GM19025 (cell line): ENCODE measurements at regions not wholly inside any gene's neighbourhood (a gene's known extent, or its start where the extent isn't known, plus 50 kb on each side); places are given as distances from the start of the nearest gene placed in this dataset.

Experiments
- ATAC-seq: cut with Tn5 transposase; IDR thresholded peaks from one replicate; pipeline ENCODE4 v1.9.1; 2021; ENCODE audit warnings: mild to moderate bottlenecking, low read depth, moderate library complexity; ENCODE audit not compliant: unreplicated experiment

- ATAC-seq = no peak
Observed at GRCh38 chr2:201968050-201968449, 65.6 kb upstream of the FZD7 start.

GRCh38 chr2:201968476-201968875, 65.2 kb upstream of the FZD7 start:
- ATAC-seq = no peak

- ATAC-seq = no peak
Observed at GRCh38 chr2:201969241-201969937, 64.3 kb upstream of the FZD7 start.

- no peak for ATAC-seq
Observed at GRCh38 chr2:201969938-201970785, 63.5 kb upstream of the FZD7 start.

- no peak for ATAC-seq
Observed at GRCh38 chr2:201970786-201971108, 62.9 kb upstream of the FZD7 start.

GRCh38 chr2:201971531-201972228, 62.0 kb upstream of the FZD7 start:
- ATAC-seq = no peak

- no peak for ATAC-seq
Observed at GRCh38 chr2:201972621-201973255, 60.9 kb upstream of the FZD7 start.

- ATAC-seq = no peak
Observed at GRCh38 chr2:201973305-201973928, 60.2 kb upstream of the FZD7 start.

- no peak for ATAC-seq
Observed at GRCh38 chr2:201974171-201975100, 59.2 kb upstream of the FZD7 start.

GRCh38 chr2:201975434-201975833, 58.2 kb upstream of the FZD7 start:
- ATAC-seq = no peak

- ATAC-seq = no peak
Observed at GRCh38 chr2:201975964-201976612, 57.6 kb upstream of the FZD7 start.

GRCh38 chr2:201977651-201978050, 56.0 kb upstream of the FZD7 start:
- ATAC-seq = no peak

- ATAC-seq = no peak
Observed at GRCh38 chr2:201978333-201978732, 55.3 kb upstream of the FZD7 start.

GRCh38 chr2:201978986-201979385, 54.7 kb upstream of the FZD7 start:
- ATAC-seq = no peak

GRCh38 chr2:201980389-201980821, 53.2 kb upstream of the FZD7 start:
- ATAC-seq = peak; percentile 66

- ATAC-seq = no peak
Observed at GRCh38 chr2:201980946-201981345, 52.7 kb upstream of the FZD7 start.

- ATAC-seq = no peak
Observed at GRCh38 chr2:201983174-201983573, 50.5 kb upstream of the FZD7 start.

- ATAC-seq = no peak
Observed at GRCh38 chr2:201983800-201984199, 49.9 kb upstream of the FZD7 start.
